ENCODE measurements at regions not wholly inside any gene's neighbourhood (a gene's known extent, or its start where the extent isn't known, plus 50 kb on each side); places are given as distances from the start of the nearest gene placed in this dataset.

DNA sequence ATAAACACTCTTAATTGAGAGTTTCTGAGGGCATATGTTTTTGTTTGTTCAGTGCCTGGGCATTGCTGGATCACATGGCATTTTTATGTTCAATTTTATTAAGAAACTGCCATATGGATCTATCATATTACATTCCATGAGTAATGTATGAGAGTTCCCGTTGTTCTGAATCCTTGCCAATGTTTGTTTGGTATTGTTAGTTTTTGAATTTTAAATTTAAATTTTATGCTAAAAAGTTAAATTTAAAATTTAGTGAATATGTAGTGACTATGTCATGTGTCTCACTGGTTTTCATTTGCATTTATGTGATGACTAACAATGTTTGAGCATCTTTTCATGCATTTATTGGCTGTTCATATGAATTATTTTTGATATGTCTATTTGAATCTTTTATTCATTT is 54.8 kb upstream of the GEMIN8 start (continued):
- no peak for TF ChIP-seq RFX5 (IDR thresholded peaks at IDR 0.05; ENCODE audit: low read depth, low read length)
- no peak for TF ChIP-seq POLR2AphosphoS5 (IDR thresholded peaks at IDR 0.05; ENCODE audit: control insufficient read depth, insufficient read depth, low read depth, low read length)
- TF ChIP-seq, protein P1, sequence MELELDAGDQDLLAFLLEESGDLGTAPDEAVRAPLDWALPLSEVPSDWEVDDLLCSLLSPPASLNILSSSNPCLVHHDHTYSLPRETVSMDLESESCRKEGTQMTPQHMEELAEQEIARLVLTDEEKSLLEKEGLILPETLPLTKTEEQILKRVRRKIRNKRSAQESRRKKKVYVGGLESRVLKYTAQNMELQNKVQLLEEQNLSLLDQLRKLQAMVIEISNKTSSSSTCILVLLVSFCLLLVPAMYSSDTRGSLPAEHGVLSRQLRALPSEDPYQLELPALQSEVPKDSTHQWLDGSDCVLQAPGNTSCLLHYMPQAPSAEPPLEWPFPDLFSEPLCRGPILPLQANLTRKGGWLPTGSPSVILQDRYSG (tag; conservative IDR thresholded peaks at IDR 0.05; ENCODE audit: low read depth): no peak

- H3K9ac ChIP-seq (ENCODE audit: insufficient read depth in 1 of 2, low read depth in 2 of 2, low read length in 2 of 2): no peak overlapping the region
- ChIA-PET POLR2A (interaction anchor here (1.3 kb wide), 1 partner anchor 19 kb away, joined by 4 read pairs; no protein-coding TSS in a partner anchor), CTCF (ENCODE audit: low intra/inter-chr PET ratio) (no interaction called here)
- H3K36me3 ChIP-seq (ENCODE audit: control insufficient read depth, insufficient read depth, low read length): no peaks in the 10 kb centered on the region
- in situ Hi-C loops (cut with MboI) (no loop called here), intact Hi-C loops (cut with micrococcal nuclease) (no loop called here)
- FAIRE-seq (no peak), ATAC-seq (no peak), DNase-seq (ENCODE audit: extremely low read depth in 1 of 4, low spot score in 3 of 4) (no peak)
- H3K79me2 ChIP-seq (ENCODE audit: control insufficient read depth, insufficient read depth, low read length): no peaks in the 10 kb centered on the region
- TF ChIP-seq ASH1L (IDR thresholded peaks at IDR 0.05; ENCODE audit: borderline replicate concordance, low read depth, partially characterized antibody): no peak
- TF ChIP-seq MYBL2 (IDR thresholded peaks at IDR 0.05; ENCODE audit: low read depth): no peak
- TF ChIP-seq MYBL2 (CRISPR knock-in tag; IDR thresholded peaks at IDR 0.05; ENCODE audit: borderline replicate concordance): no peak
- TF ChIP-seq GTF2F1 (IDR thresholded peaks at IDR 0.05; ENCODE audit: low read depth, low read length): no peak
- no peak for TF ChIP-seq TCF3 (CRISPR knock-in tag; IDR thresholded peaks at IDR 0.05)
- no peak for TF ChIP-seq CBX1 (IDR thresholded peaks at IDR 0.05; ENCODE audit: low read depth)
- TF ChIP-seq ELK3 (CRISPR knock-in tag; IDR thresholded peaks at IDR 0.05): no peak
- no peak for TF ChIP-seq NCOA4 (IDR thresholded peaks at IDR 0.05; ENCODE audit: partially characterized antibody)
- TF ChIP-seq TSHZ1 (CRISPR knock-in tag; IDR thresholded peaks at IDR 0.05): no peak
- no peak for TF ChIP-seq SP2 (IDR thresholded peaks at IDR 0.05; ENCODE audit: extremely low read depth, low read depth, low read length, poor library complexity, severe bottlenecking)
- no peak for TF ChIP-seq ZBTB1 (CRISPR knock-in tag; IDR thresholded peaks at IDR 0.05; ENCODE audit: borderline replicate concordance, low read depth)
- TF ChIP-seq STAT5A (IDR thresholded peaks at IDR 0.05; ENCODE audit: borderline replicate concordance, low read length): no peak
- H3K27me3 ChIP-seq (ENCODE audit: control insufficient read depth in 2 of 2, insufficient read depth in 2 of 2, low read length in 2 of 2): no peaks in the 10 kb centered on the region
- no peak overlapping the region for H3K4me3 ChIP-seq
- no peaks in the 10 kb centered on the region for H3K9me1 ChIP-seq (ENCODE audit: control insufficient read depth, insufficient read depth, low read length)
- no peak overlapping the region for H3K27ac ChIP-seq (ENCODE audit: extremely low read depth, low read depth, low read length)
- no peak overlapping the region for H3K4me2 ChIP-seq (ENCODE audit: insufficient read depth, low read length)
- H3K4me1 ChIP-seq (replicated peaks in 1 of 2; ENCODE audit: control insufficient read depth in 2 of 2, insufficient read depth in 2 of 2, low read length in 2 of 2): no peaks in the 10 kb centered on the region
- BruUV-seq (replicated peaks): no TSS peak
- H3K9me3 ChIP-seq (replicated peaks; ENCODE audit: control insufficient read depth, insufficient read depth, low read depth, low read length): no peaks in the 10 kb centered on the region
- H4K20me1 ChIP-seq (replicated peaks; ENCODE audit: control insufficient read depth, insufficient read depth, low read length): no peaks in the 10 kb centered on the region
- no peak overlapping the region for H2AFZ ChIP-seq (ENCODE audit: low read depth, low read length)
These were observed 54.1 kb upstream of the GEMIN8 start for GRCh38 chrX:14083783-14084182.
